Astrocyte (in vitro differentiated cells and primary cell): ENCODE measurements at regions not wholly inside any gene's neighbourhood (a gene's known extent, or its start where the extent isn't known, plus 50 kb on each side); places are given as distances from the start of the nearest gene placed in this dataset.

Experiments used
- EZH2 ChIP-seq: IDR thresholded peaks from 2 replicates; pipeline ENCODE4 v1.6.1; 2012; ENCODE audit warnings: mild to moderate bottlenecking, low read length, inconsistent platforms; ENCODE audit not compliant: insufficient read depth
- TF ChIP-seq, protein P1 (sequence below): IDR thresholded peaks from 2 replicates; pipeline ENCODE4 v1.5.1; 2011; ENCODE audit warnings: low read depth, mild to moderate bottlenecking, inconsistent platforms, low read length, moderate library complexity; ENCODE audit not compliant: insufficient read depth

GRCh38 chr4:84286048-84286447 is 213.0 kb downstream of the NKX6-1 start:
- TF ChIP-seq, protein P1, sequence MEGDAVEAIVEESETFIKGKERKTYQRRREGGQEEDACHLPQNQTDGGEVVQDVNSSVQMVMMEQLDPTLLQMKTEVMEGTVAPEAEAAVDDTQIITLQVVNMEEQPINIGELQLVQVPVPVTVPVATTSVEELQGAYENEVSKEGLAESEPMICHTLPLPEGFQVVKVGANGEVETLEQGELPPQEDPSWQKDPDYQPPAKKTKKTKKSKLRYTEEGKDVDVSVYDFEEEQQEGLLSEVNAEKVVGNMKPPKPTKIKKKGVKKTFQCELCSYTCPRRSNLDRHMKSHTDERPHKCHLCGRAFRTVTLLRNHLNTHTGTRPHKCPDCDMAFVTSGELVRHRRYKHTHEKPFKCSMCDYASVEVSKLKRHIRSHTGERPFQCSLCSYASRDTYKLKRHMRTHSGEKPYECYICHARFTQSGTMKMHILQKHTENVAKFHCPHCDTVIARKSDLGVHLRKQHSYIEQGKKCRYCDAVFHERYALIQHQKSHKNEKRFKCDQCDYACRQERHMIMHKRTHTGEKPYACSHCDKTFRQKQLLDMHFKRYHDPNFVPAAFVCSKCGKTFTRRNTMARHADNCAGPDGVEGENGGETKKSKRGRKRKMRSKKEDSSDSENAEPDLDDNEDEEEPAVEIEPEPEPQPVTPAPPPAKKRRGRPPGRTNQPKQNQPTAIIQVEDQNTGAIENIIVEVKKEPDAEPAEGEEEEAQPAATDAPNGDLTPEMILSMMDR, result no peak
- no peak for TF ChIP-seq EZH2
